ENCODE measurements at regions not wholly inside any gene's neighbourhood (a gene's known extent, or its start where the extent isn't known, plus 50 kb on each side); places are given as distances from the start of the nearest gene placed in this dataset.

DNA sequence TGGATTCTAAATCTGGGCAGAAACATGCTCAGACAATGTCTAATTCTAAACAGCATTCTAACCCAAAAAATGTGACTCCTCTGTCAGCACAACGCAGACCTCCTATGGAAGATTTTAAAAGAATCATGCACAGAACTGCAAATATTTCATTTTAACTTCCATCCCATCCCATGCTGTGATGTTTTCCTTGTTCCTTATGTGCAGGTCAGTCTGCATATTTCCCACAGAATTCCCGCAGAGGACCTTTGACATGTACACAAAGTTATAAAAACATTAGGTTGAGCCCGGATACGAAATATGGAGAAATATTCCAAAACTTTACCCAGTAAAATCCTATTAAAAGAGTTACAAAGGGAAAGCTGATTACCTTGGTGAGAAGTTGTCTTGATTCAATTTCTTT is 467.1 kb upstream of the EPHA7 start:
- no peak overlapping the region for H3K4me3 ChIP-seq
- no peaks in the 10 kb centered on the region for H3K9me3 ChIP-seq (ENCODE audit: insufficient read depth, low read depth)
- H3K4me2 ChIP-seq, result no peak overlapping the region
- no peaks in the 10 kb centered on the region for H3K27me3 ChIP-seq (ENCODE audit: insufficient read depth, low read depth)
- no peaks in the 10 kb centered on the region for H3F3A ChIP-seq (ENCODE audit: insufficient read depth, low read depth)
- H3K27ac ChIP-seq, result no peak overlapping the region
- no peaks in the 10 kb centered on the region for H3K79me2 ChIP-seq (ENCODE audit: low read depth)
- CTCF ChIA-PET, result no interaction called here
- no TSS peak for BruUV-seq (replicated peaks)
- DNase-seq, result no peak
- intact Hi-C loops (cut with micrococcal nuclease; ENCODE audit: unreplicated experiment), result no loop called here
- no peaks in the 10 kb centered on the region for H3K36me3 ChIP-seq (ENCODE audit: low read depth)
- TF ChIP-seq, protein P1, sequence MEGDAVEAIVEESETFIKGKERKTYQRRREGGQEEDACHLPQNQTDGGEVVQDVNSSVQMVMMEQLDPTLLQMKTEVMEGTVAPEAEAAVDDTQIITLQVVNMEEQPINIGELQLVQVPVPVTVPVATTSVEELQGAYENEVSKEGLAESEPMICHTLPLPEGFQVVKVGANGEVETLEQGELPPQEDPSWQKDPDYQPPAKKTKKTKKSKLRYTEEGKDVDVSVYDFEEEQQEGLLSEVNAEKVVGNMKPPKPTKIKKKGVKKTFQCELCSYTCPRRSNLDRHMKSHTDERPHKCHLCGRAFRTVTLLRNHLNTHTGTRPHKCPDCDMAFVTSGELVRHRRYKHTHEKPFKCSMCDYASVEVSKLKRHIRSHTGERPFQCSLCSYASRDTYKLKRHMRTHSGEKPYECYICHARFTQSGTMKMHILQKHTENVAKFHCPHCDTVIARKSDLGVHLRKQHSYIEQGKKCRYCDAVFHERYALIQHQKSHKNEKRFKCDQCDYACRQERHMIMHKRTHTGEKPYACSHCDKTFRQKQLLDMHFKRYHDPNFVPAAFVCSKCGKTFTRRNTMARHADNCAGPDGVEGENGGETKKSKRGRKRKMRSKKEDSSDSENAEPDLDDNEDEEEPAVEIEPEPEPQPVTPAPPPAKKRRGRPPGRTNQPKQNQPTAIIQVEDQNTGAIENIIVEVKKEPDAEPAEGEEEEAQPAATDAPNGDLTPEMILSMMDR (conservative IDR thresholded peaks at IDR 0.05), result no peak
- no peak for TF ChIP-seq EZH2 (IDR thresholded peaks at IDR 0.05; ENCODE audit: low read depth)
- no peaks in the 10 kb centered on the region for H3K4me1 ChIP-seq (replicated peaks; ENCODE audit: insufficient read depth)
- H4K20me1 ChIP-seq (ENCODE audit: insufficient read depth), result no peaks in the 10 kb centered on the region
- POLR2A ChIA-PET (ENCODE audit: unreplicated experiment), result no interaction called here
- H2AFZ ChIP-seq, result no peak overlapping the region
- H3K9me2 ChIP-seq (ENCODE audit: insufficient read depth), result no peaks in the 10 kb centered on the region

DNA sequence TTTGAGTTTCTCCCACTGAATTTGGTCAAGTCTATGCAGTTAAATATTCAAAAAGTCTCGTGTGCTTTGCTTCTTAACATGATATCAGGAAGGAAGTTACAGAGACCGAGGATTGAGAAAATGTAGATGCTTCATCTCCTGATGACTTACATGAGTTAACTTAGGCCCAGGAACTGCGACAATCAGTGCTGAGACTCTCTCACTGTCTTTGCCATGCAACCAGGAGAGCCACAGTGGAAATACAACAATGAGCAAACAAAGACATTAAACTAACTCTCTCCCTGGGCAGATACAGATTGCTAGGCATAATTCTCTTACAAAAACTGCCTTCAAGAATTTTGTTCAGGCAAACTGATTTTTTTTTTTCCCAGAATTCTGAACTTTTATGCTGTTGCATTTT is 440.6 kb upstream of the EPHA7 start:
- H2AFZ ChIP-seq, result no peak overlapping the region
- no peak for DNase-seq
- BruUV-seq (replicated peaks), result no TSS peak
- intact Hi-C loops (cut with micrococcal nuclease; ENCODE audit: unreplicated experiment), result no loop called here
- no peak overlapping the region for H3K4me2 ChIP-seq
- CTCF ChIA-PET, result no interaction called here
- H3F3A ChIP-seq (ENCODE audit: insufficient read depth, low read depth), result no peaks in the 10 kb centered on the region
- POLR2A ChIA-PET (ENCODE audit: unreplicated experiment), result no interaction called here
- H3K9me3 ChIP-seq (ENCODE audit: insufficient read depth, low read depth), result no peaks in the 10 kb centered on the region
- H4K20me1 ChIP-seq (ENCODE audit: insufficient read depth), result no peaks in the 10 kb centered on the region
- H3K36me3 ChIP-seq (ENCODE audit: low read depth), result no peaks in the 10 kb centered on the region
- no peaks in the 10 kb centered on the region for H3K27me3 ChIP-seq (ENCODE audit: insufficient read depth, low read depth)
- no peaks in the 10 kb centered on the region for H3K4me1 ChIP-seq (replicated peaks; ENCODE audit: insufficient read depth)
- no peak overlapping the region for H3K27ac ChIP-seq
- no peaks in the 10 kb centered on the region for H3K9me2 ChIP-seq (ENCODE audit: insufficient read depth)
- H3K4me3 ChIP-seq, result no peak overlapping the region
- no peak for TF ChIP-seq EZH2 (IDR thresholded peaks at IDR 0.05; ENCODE audit: low read depth)
- TF ChIP-seq, protein P1 (conservative IDR thresholded peaks at IDR 0.05), result no peak
- no peaks in the 10 kb centered on the region for H3K79me2 ChIP-seq (ENCODE audit: low read depth)

DNA sequence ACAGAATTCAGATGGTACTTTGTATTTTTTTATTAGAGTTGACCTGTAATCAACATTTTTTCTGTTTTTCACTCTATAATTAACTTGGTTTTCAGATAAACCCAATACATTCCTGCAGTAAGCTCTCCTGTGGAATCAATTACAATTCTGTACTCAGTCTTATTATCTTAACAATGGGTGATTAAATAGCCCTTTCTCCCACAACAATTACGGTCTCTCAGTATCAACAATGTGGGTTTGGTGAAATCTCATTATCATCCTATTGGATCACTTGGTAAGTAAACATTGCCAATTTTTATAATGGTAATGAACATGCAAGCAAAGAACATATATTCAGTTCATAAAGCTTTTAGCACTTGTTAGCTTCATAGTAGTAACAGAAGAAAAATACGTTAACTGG is 438.9 kb upstream of the EPHA7 start:
- H3F3A ChIP-seq (ENCODE audit: insufficient read depth, low read depth), result no peaks in the 10 kb centered on the region
- no peaks in the 10 kb centered on the region for H3K9me3 ChIP-seq (ENCODE audit: insufficient read depth, low read depth)
- H3K79me2 ChIP-seq (ENCODE audit: low read depth), result no peaks in the 10 kb centered on the region
- H2AFZ ChIP-seq, result no peak overlapping the region
- H3K9me2 ChIP-seq (ENCODE audit: insufficient read depth), result no peaks in the 10 kb centered on the region
- intact Hi-C loops (cut with micrococcal nuclease; ENCODE audit: unreplicated experiment), result no loop called here
- H3K27ac ChIP-seq, result no peak overlapping the region
- H3K27me3 ChIP-seq (ENCODE audit: insufficient read depth, low read depth), result no peaks in the 10 kb centered on the region
- H4K20me1 ChIP-seq (ENCODE audit: insufficient read depth), result no peaks in the 10 kb centered on the region
- no peak overlapping the region for H3K4me3 ChIP-seq
- H3K36me3 ChIP-seq (ENCODE audit: low read depth), result no peaks in the 10 kb centered on the region
- DNase-seq, result no peak
- H3K4me1 ChIP-seq (replicated peaks; ENCODE audit: insufficient read depth), result no peaks in the 10 kb centered on the region
- CTCF ChIA-PET, result no interaction called here
- POLR2A ChIA-PET (ENCODE audit: unreplicated experiment), result interaction anchor here (0.6 kb wide), 1 partner anchor 1968 kb away, joined by 4 read pairs; no protein-coding TSS in a partner anchor
- TF ChIP-seq, protein P1 (conservative IDR thresholded peaks at IDR 0.05), result no peak
- no peak for TF ChIP-seq EZH2 (IDR thresholded peaks at IDR 0.05; ENCODE audit: low read depth)
- H3K4me2 ChIP-seq, result no peak overlapping the region
- no TSS peak for BruUV-seq (replicated peaks)
